Neural crest cell (in vitro differentiated cells): ENCODE measurements at regions not wholly inside any gene's neighbourhood (a gene's known extent, or its start where the extent isn't known, plus 50 kb on each side); places are given as distances from the start of the nearest gene placed in this dataset.

Experiments used
- DNase-seq: peaks from one replicate; pipeline ENCODE4 v3.0.0; 2021; ENCODE audit warnings: low read depth, mixed read lengths, low spot score
- H3K27ac Mint-ChIP-seq: one replicate; pipeline ENCODE4 v1.8.0; 2021; ENCODE audit warnings: mild to moderate bottlenecking, mixed read lengths; ENCODE audit not compliant: unreplicated experiment
- H3K27me3 Mint-ChIP-seq: 2 replicates; pipeline ENCODE4 v1.8.0; 2021; ENCODE audit warnings: low read depth, mild to moderate bottlenecking, mixed read lengths
- H3K36me3 Mint-ChIP-seq: 2 replicates; pipeline ENCODE4 v1.8.0; 2021; ENCODE audit warnings: low read depth, mild to moderate bottlenecking, mixed read lengths
- H3K4me1 Mint-ChIP-seq: 2 replicates; pipeline ENCODE4 v1.8.0; 2021; ENCODE audit warnings: mixed read lengths
- H3K4me3 Mint-ChIP-seq: one replicate; pipeline ENCODE4 v1.8.0; 2021; ENCODE audit warnings: mild to moderate bottlenecking, mixed read lengths
- H3K9me3 Mint-ChIP-seq: 2 replicates; pipeline ENCODE4 v1.8.0; 2021; ENCODE audit warnings: mixed read lengths
- TF ChIP-seq, protein P1 (sequence below): fragments of 200-600 bp; sonication (generic); conservative IDR thresholded peaks from 2 replicates; pipeline ENCODE4 v1.5.0; 2021; ENCODE audit warnings: antibody characterized with exemption, mild to moderate bottlenecking

DNA sequence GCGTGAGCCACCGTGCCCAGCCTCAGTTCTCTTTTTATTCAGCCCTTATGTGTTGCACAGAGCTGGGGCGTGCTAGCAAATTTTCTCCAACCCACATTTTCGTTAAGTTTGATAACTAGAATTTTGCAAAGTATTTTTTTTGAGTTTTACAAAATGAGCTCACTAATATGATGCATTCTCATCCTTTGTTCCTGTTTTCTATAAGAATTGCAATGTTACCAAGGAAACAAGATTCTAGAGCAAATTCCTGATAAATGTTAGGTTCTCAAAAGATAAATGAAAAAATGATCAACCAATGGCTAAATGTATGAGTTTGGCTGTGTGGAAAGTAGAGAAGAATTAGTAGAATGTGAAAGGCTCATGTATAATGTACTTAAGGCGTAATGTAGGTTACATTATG lies 529.8 kb downstream of the MAFB start:
- Mint-ChIP-seq H3K27me3 (no peaks in the 10 kb centered on the region), H3K36me3 (no peaks in the 10 kb centered on the region), H3K4me1 (no peaks in the 10 kb centered on the region), H3K27ac (no peak overlapping the region), H3K4me3 (no peak overlapping the region), H3K9me3 (no peaks in the 10 kb centered on the region)
- TF ChIP-seq, protein P1, sequence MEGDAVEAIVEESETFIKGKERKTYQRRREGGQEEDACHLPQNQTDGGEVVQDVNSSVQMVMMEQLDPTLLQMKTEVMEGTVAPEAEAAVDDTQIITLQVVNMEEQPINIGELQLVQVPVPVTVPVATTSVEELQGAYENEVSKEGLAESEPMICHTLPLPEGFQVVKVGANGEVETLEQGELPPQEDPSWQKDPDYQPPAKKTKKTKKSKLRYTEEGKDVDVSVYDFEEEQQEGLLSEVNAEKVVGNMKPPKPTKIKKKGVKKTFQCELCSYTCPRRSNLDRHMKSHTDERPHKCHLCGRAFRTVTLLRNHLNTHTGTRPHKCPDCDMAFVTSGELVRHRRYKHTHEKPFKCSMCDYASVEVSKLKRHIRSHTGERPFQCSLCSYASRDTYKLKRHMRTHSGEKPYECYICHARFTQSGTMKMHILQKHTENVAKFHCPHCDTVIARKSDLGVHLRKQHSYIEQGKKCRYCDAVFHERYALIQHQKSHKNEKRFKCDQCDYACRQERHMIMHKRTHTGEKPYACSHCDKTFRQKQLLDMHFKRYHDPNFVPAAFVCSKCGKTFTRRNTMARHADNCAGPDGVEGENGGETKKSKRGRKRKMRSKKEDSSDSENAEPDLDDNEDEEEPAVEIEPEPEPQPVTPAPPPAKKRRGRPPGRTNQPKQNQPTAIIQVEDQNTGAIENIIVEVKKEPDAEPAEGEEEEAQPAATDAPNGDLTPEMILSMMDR, result no peak
- no peak for DNase-seq

DNA sequence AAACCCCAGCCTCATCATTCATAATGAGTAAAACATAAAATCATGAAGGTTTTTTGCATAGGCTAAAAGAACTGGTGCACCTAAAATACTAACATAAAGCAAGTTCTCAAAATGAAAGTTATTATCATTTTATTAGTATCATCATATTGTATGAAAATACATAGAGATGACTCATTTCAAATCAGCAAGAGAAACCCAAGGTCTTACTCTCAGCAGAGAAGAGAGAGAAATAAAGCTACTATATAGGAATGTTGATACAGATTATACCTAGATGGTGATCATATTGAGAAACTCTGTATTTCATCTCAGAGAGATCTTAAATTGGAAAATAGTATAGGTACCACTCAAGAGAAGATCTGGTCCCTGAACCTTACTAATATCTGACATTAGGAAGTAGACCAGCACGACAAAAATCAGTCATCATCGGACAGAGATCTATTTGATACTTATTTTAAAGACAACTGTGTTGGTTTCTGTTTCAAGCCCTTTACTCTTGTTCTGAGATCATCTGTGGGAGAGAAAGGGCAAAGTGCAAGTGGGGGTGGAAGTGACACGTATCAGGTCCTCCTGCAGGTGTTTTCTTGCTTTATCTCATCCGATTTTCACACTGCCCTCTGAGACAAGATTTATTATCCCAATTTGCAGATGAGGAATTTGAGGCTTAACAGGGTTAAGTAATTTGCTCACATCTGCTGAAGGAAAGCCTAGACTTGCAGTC lies 532.3 kb downstream of the MAFB start:
- no peaks in the 10 kb centered on the region for H3K4me1 Mint-ChIP-seq
- H3K9me3 Mint-ChIP-seq, result no peaks in the 10 kb centered on the region
- H3K4me3 Mint-ChIP-seq, result no peak overlapping the region
- DNase-seq, result no peak
- TF ChIP-seq, protein P1, result no peak
- no peaks in the 10 kb centered on the region for H3K36me3 Mint-ChIP-seq
- H3K27ac Mint-ChIP-seq, result no peak overlapping the region
- no peaks in the 10 kb centered on the region for H3K27me3 Mint-ChIP-seq

DNA sequence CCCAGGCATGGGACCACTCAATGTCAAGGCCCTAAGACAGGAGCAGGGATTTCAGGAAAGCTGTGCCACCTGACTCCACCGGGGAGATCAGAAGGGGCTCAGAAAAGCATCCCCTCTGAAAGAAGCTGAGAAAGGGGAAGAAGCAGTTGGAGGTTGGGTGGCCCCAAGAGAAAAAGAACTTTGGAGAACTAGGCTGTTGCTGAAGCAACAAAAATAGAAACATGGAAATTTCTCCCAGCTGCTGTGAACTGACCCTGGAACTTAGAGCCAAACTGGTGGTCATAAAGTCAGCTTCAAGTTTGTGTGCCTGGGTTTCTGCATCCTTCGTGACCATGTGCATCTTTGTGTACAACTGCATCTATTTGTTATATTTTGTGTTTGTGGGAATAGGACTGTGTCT lies 534.5 kb downstream of the MAFB start:
- DNase-seq, result no peak
- Mint-ChIP-seq H3K9me3 (no peaks in the 10 kb centered on the region), H3K27ac (no peak overlapping the region), H3K4me1 (peaks cover 4% of the 10 kb centered on the region), H3K27me3 (no peaks in the 10 kb centered on the region), H3K36me3 (no peaks in the 10 kb centered on the region), H3K4me3 (no peak overlapping the region)
- TF ChIP-seq, protein P1, result no peak

DNA sequence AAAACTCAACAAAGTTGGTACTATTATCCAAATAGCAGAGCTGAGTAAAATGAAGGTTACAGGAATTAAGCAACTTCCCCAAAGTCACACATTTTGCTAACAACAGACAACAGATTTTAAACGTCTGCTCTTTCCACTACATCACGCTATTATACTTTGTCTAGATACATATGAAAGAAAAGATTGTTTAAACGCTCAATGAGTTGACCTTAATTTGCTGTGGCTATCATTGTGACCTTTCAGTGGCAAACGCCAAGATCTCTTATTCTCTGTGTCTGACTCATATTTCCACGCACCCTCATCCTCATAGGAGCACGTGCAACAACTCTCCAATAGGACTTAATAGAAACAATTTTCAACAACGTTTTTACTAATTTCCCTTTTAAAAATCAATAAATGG lies 540.1 kb downstream of the MAFB start:
- no peaks in the 10 kb centered on the region for H3K27me3 Mint-ChIP-seq
- no peak for DNase-seq
- TF ChIP-seq, protein P1, result no peak
- peaks cover 3% of the 10 kb centered on the region for H3K36me3 Mint-ChIP-seq
- H3K4me1 Mint-ChIP-seq, result peaks cover 14% of the 10 kb centered on the region
- no peak overlapping the region for H3K4me3 Mint-ChIP-seq
- peak overlapping the region; percentile 66 for H3K27ac Mint-ChIP-seq
- peaks cover 14% of the 10 kb centered on the region for H3K9me3 Mint-ChIP-seq

DNA sequence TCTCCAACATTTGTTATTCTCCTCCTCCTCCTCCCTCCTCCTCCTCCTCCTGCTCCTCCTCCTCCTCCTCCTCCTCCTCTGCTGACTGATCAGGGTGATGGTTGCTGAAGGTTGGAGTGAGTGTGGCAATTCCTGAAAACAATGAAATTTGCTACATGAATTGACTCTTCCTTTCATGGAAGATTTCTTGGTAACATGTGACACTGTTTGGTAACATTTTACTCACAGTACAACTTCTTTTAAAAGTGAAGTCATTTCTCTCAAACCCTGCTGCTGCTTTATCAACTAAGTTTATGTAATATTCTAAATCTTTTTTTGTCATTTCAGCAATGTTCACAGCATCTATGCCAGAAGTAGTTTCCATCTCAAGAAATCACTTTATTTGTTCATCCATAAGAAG lies 543.0 kb downstream of the MAFB start:
- H3K36me3 Mint-ChIP-seq, result peaks cover 3% of the 10 kb centered on the region
- H3K4me3 Mint-ChIP-seq, result no peak overlapping the region
- DNase-seq, result no peak
- H3K9me3 Mint-ChIP-seq, result peaks cover 14% of the 10 kb centered on the region
- no peak overlapping the region for H3K27ac Mint-ChIP-seq
- peaks cover 14% of the 10 kb centered on the region for H3K4me1 Mint-ChIP-seq
- no peaks in the 10 kb centered on the region for H3K27me3 Mint-ChIP-seq
- TF ChIP-seq, protein P1, result no peak
